Esophagus squamous epithelium (tissue), 5 donors: ENCODE measurements at regions not wholly inside any gene's neighbourhood (a gene's known extent, or its start where the extent isn't known, plus 50 kb on each side); places are given as distances from the start of the nearest gene placed in this dataset.
A peak's percentile ranks its signal among the peaks of the same experiment; 100 is the strongest.

ENCODE experiments used
- DNase-seq: peaks from one replicate; lab custom pipeline; 2025; lab: John Stamatoyannopoulos, UW
- H3K27ac ChIP-seq, 4 donors: fragments of 200-600 bp; sonication (generic); one replicate each; pipeline ENCODE4 v1.5.1; 2016 to 2019; ENCODE audit warnings: mild to moderate bottlenecking in 1 of 4
- H3K27me3 ChIP-seq, 4 donors: fragments of 200-600 bp; sonication (generic); 1 replicate in 3 of 4; 2 replicates in 1 of 4; pipeline versions ENCODE4 v1.5.1 to v1.6.0; 2017 to 2021; ENCODE audit warnings: antibody characterized with exemption in 1 of 4
- H3K36me3 ChIP-seq, 3 donors: fragments of 200-600 bp; sonication (generic); one replicate each; pipeline ENCODE4 v1.5.1; 2016 to 2019
- H3K4me1 ChIP-seq, 3 donors: fragments of 200-600 bp; sonication (generic); one replicate each; pipeline ENCODE4 v1.5.1; 2017 to 2019
- H3K4me3 ChIP-seq, 4 donors: fragments of 200-600 bp; sonication (generic); 1 replicate in 3 of 4; 2 replicates in 1 of 4; pipeline ENCODE4 v1.5.1; 2016 to 2019; ENCODE audit warnings: mild to moderate bottlenecking in 2 of 4, moderate library complexity in 1 of 4
- H3K9me3 ChIP-seq, 3 donors: fragments of 200-600 bp; sonication (generic); one replicate each; pipeline ENCODE4 v1.5.1; 2016 to 2019
- CTCF ChIP-seq, 6 experiments: fragments of 450-650 bp in 4 of 6; fragments of 200-600 bp in 2 of 6; sonication (generic) in 2 of 6; IDR thresholded peaks; one replicate each; pipeline ENCODE4 v1.5.1; 2016 to 2019; ENCODE audit warnings: antibody characterized with exemption in 6 of 6, mild to moderate bottlenecking in 4 of 6, moderate library complexity in 4 of 6
- POLR2A ChIP-seq, 4 donors: fragments of 450-650 bp; IDR thresholded peaks; one replicate each; pipeline ENCODE4 v1.6.1; 2017; ENCODE audit warnings: antibody characterized with exemption in 4 of 4, mild to moderate bottlenecking in 4 of 4, moderate library complexity in 3 of 4
- WGBS, 2 donors: methylation state at CpG; one replicate each; pipeline ENCODE4 v1.1.5; 2018; 5-methylcytosine and 5-hydroxymethylcytosine counted together
- intact Hi-C: fragments of 100-400 bp; cut with DNase I; formaldehyde crosslinking; loops from one replicate; pipeline ENCODE4 v1.15.0; 2022
- donor health status: DM: yes; HTN: yes; CAD: no.

GRCh38 chrX:52261125-52261462 is 76.4 kb downstream of the MAGED4 start:
- WGBS, 2 donors = 0 to 7% methylated on average over 2 of the region's 2 CpGs
- Histone ChIP-seq H3K4me3 (peak overlapping the region in 3 of 4 donors; percentile 51 to 74 (median 53)), H3K4me1 (peaks cover 0 to 10% (median 0%) of the 10 kb centered on the region in 3 donors), H3K27ac (peak overlapping the region in 2 of 4 donors; percentile 85 to 87), H3K36me3 (no peaks in the 10 kb centered on the region), H3K9me3 (no peaks in the 10 kb centered on the region), H3K27me3 (peaks cover 0 to 6% (median 0%) of the 10 kb centered on the region in 4 donors)
- TF ChIP-seq POLR2A (IDR thresholded peaks at IDR 0.05) (no peak), CTCF (IDR thresholded peaks at IDR 0.05) (no peak)
- intact Hi-C loops = no loop called here
- DNase-seq = no peak

DNA sequence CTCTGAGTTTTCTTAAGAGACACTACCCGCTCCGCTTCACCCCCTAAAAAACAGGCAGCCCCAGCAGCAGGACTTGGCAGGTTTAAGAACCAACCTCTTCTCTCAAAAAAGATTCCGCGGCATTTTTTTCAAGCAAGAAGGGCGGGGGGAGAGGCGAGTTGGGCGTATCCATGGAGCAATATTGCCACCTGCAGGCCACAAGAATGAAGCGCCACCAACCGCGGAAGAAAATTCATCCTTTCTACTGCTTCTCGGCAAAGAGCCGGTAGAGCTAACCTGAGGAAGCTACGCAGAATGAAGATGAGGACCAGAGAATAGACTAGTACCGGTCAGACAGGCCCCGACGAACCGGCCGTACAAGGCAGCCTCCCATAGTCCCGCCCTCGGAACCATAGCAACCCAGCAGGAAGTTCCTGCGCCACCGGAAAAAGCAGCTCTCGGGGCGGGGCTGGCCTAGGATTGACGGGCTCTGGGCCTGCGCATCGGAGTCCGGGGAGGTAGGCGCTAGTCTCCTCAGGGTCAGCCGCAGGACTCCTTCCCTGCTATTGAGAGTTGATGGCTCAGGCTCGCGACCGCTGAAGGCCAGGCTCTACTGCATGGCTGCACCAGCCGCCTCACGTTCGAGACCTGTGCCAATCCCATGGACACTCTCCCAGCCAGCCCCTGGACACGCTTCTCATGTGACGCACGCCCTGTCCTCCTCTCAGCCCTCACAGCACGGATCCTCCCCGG is 76.9 kb downstream of the MAGED4 start:
- Histone ChIP-seq H3K36me3 (no peaks in the 10 kb centered on the region), H3K4me1 (peaks cover 0 to 10% (median 0%) of the 10 kb centered on the region in 3 donors), H3K4me3 (peak overlapping the region; percentile 37 to 74 (median 52)), H3K27ac (peak overlapping the region; percentile 75 to 91 (median 86)), H3K27me3 (peaks cover 0 to under 1% (median 0%) of the 10 kb centered on the region in 4 donors), H3K9me3 (no peaks in the 10 kb centered on the region)
- peak; percentile 49 for DNase-seq
- intact Hi-C loops = no loop called here
- WGBS, 2 donors = 0 to 1% methylated on average over 5 to 22 of the region's 41 CpGs
- TF ChIP-seq CTCF (IDR thresholded peaks at IDR 0.05) (peak; percentile 79 to 99 (median 96)), POLR2A (IDR thresholded peaks at IDR 0.05) (peak in 1 of 4 donors; percentile 54)

DNA sequence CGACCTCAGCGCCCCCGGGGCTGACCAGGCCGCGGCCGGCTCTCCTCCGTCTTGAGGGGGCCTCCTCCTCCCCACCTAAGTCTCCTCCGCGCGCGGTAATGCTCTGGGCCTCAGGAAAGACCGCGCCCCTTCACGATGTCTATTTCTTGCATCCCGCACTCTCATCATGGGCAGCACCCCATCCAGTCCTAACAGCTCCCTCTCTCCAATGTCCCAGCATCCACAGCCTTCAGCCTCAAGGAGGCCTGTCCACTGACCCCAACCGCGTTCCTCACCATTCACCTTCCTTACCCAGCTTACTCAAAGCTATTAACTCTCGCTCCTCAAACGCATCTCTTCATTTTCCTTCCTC is 77.5 kb downstream of the MAGED4 start:
- Histone ChIP-seq H3K9me3 (no peaks in the 10 kb centered on the region), H3K4me1 (peaks cover 0 to 10% (median 0%) of the 10 kb centered on the region in 3 donors), H3K27me3 (no peaks in the 10 kb centered on the region), H3K36me3 (no peaks in the 10 kb centered on the region), H3K4me3 (peak overlapping the region; percentile 37 to 74 (median 52)), H3K27ac (peak overlapping the region; percentile 75 to 91 (median 86))
- TF ChIP-seq CTCF (IDR thresholded peaks at IDR 0.05) (no peak), POLR2A (IDR thresholded peaks at IDR 0.05) (no peak)
- DNase-seq = no peak
- intact Hi-C loops = no loop called here
- 11 to 15% methylated on average over 17 to 18 of the region's 19 CpGs for WGBS, 2 donors

DNA sequence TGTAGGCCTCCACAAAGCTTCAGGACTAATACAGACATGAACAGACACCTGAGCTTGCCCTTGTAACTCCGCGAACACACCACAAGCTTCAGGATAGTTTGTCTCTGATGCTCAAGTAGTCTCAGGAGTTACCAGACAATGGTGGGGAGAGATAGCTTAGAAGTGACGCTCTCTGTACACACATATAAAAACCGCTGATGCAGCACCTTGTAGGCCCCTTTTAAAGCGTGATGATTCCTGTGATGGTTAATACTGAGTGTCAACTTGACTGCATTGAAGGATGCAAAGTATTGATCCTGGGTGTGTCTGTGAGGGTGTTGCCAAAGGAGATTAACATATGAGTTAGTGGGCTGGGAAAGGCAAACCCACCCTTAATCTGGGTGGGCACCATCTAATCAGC is 78.7 kb downstream of the MAGED4 start:
- WGBS, 2 donors = 81 to 95% methylated on average over 5 of the region's 5 CpGs

More for the DNA sequence above, 78.7 kb downstream of the MAGED4 start:
- no peaks in the 10 kb centered on the region for H3K27me3 ChIP-seq
- TF ChIP-seq POLR2A (IDR thresholded peaks at IDR 0.05) (no peak), CTCF (IDR thresholded peaks at IDR 0.05) (no peak)
- no peaks in the 10 kb centered on the region for H3K36me3 ChIP-seq
- intact Hi-C loops = no loop called here
- no peaks in the 10 kb centered on the region for H3K9me3 ChIP-seq
- H3K27ac ChIP-seq = no peak overlapping the region
- H3K4me1 ChIP-seq = peaks cover 0 to 10% (median 0%) of the 10 kb centered on the region in 3 donors
- DNase-seq = no peak
- H3K4me3 ChIP-seq = no peak overlapping the region
